Heart right ventricle (tissue), 16 donors: ENCODE measurements at regions not wholly inside any gene's neighbourhood (a gene's known extent, or its start where the extent isn't known, plus 50 kb on each side); places are given as distances from the start of the nearest gene placed in this dataset.

ENCODE experiments used
- ATAC-seq, 8 donors: fragments of 200-7000 bp; cut with Tn5 transposase; one replicate each; pipeline ENCODE4 v1.9.1; 2020; ENCODE audit warnings: mild to moderate bottlenecking in 8 of 8, moderate library complexity in 8 of 8, moderate number of reproducible peaks in 1 of 8
- DNase-seq, 2 donors: peaks; one replicate each; pipeline ENCODE4 v3.0.0-alpha.2; 2020
- H3K27ac ChIP-seq, 10 donors: fragments of 200-600 bp; sonication (generic) in 2 of 10; one replicate each; pipeline versions ENCODE4 v1.5.0 to v1.8.0; 2020 to 2022; ENCODE audit warnings: mild to moderate bottlenecking in 3 of 10
- H3K27me3 ChIP-seq, 7 donors: fragments of 200-600 bp; one replicate each; pipeline ENCODE4 v1.8.0; 2021 to 2022; ENCODE audit warnings: mild to moderate bottlenecking in 2 of 7
- H3K36me3 ChIP-seq, 9 donors: fragments of 200-600 bp; sonication (generic) in 1 of 9; one replicate each; pipeline versions ENCODE4 v1.5.0 to v1.8.0; 2020 to 2022; ENCODE audit warnings: mild to moderate bottlenecking in 2 of 9
- H3K4me1 ChIP-seq, 9 donors: fragments of 200-600 bp; sonication (generic) in 1 of 9; one replicate each; pipeline versions ENCODE4 v1.5.0 to v1.8.0; 2020 to 2022; ENCODE audit warnings: mild to moderate bottlenecking in 4 of 9
- H3K4me3 ChIP-seq, 10 donors: fragments of 200-600 bp; sonication (generic) in 2 of 10; one replicate each; pipeline versions ENCODE4 v1.5.0 to v1.8.0; 2020 to 2022; ENCODE audit warnings: mild to moderate bottlenecking in 7 of 10, moderate library complexity in 2 of 10
- H3K9me3 ChIP-seq, 11 donors: fragments of 200-600 bp in 10 of 11; sonication (generic) in 2 of 11; one replicate each; pipeline versions ENCODE4 v1.5.0 to v1.8.0; 2013 to 2022; ENCODE audit warnings: mild to moderate bottlenecking in 2 of 11, control low read depth in 1 of 11, moderate library complexity in 1 of 11
- WGBS, 2 donors: extraction: QIAGEN DNeasy Blood & Tissue Kit; methylation state at CpG; one replicate each; pipeline ENCODE4 v1.1.7; 2013; ENCODE audit warnings: inconsistent platforms in 1 of 2; 5-methylcytosine and 5-hydroxymethylcytosine counted together
- intact Hi-C, 10 donors: fragments of 100-400 bp; cut with DNase I; formaldehyde crosslinking; loops; one replicate each; pipeline versions ENCODE4 v1.11.1 to v1.14.2; 2022
- TF ChIP-seq, protein P1 (sequence below), 9 donors: fragments of 200-600 bp; sonication (generic) in 2 of 9; IDR thresholded peaks; one replicate each; pipeline versions ENCODE4 v1.5.0 to v1.8.0; 2021 to 2022; ENCODE audit warnings: antibody characterized with exemption in 9 of 9, mild to moderate bottlenecking in 5 of 9, moderate library complexity in 1 of 9
- donor health status: Arrhythmogenic right ventricular cardiomyopathy.
- donor health status: ischemic (EF 13 %, LVEDD 7.1; RV severe dilation, severe dysfunction).
- donor health status: healthy with polysubstance abuse.
- donor health status: DM: no; HTN: yes; CAD: no.
- donor health status: DM: no; HTN: no; CAD: no.
- donor health status: ischemic (EF 25% LVEDD 6.9; RV normal size, moderate dysfunction).
- donor health status: ischemic (EF 25% LVEDD 5.7; RV mildly dilated, moderate dysfunction).
- donor health status: healthy.
- donor health status: DM: yes; HTN: yes; CAD: no.
- donor health status: Ischemic cardiomyopathy.
- donor health status: ischemic (EF 35%, LVEDD 5.7; RV mildly dilated, moderate dysfunction).
- donor health status: nonischemic (EF 11% LVEDD 7.7; RV severe dilation, severe dysfunction).
- donor health status: DM: yes; HTN: yes; CAD: no.
- donor health status: PGD.
- donor health status: ischemic (EF 29% LVEDD 5.4; RV normal size, mild dysfunction).
- donor health status: nonischemic (EF 23%, LVEDD 6.1; RV moderate dilation, normal function).

DNA sequence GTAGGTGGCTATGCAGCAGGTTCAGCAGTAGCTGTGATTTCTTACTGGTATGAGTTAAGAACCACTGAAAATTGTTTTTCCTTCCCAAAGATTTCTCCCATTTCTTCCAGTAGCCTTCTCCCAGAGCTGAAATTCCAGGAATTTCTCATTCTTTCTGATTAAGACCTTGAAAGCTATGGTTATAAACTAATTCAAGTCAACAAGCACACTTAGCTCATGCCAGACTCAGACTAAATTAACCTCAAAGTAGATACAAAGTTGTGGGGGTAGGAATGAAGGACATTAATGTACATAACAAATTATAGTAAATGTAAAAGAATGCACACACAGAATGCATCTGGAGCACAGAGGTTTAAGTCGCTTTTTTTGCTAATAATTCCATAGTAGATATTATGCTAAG, 103.6 kb upstream of the SOX11 start:
- H3K4me1 ChIP-seq, result no peaks in the 10 kb centered on the region
- no peak overlapping the region for H3K4me3 ChIP-seq
- intact Hi-C loops, result no loop called here
- DNase-seq, result no peak
- TF ChIP-seq, protein P1, sequence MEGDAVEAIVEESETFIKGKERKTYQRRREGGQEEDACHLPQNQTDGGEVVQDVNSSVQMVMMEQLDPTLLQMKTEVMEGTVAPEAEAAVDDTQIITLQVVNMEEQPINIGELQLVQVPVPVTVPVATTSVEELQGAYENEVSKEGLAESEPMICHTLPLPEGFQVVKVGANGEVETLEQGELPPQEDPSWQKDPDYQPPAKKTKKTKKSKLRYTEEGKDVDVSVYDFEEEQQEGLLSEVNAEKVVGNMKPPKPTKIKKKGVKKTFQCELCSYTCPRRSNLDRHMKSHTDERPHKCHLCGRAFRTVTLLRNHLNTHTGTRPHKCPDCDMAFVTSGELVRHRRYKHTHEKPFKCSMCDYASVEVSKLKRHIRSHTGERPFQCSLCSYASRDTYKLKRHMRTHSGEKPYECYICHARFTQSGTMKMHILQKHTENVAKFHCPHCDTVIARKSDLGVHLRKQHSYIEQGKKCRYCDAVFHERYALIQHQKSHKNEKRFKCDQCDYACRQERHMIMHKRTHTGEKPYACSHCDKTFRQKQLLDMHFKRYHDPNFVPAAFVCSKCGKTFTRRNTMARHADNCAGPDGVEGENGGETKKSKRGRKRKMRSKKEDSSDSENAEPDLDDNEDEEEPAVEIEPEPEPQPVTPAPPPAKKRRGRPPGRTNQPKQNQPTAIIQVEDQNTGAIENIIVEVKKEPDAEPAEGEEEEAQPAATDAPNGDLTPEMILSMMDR (IDR thresholded peaks at IDR 0.05), result no peak
- peaks cover 0 to 29% (median 0%) of the 10 kb centered on the region in 7 donors for H3K27me3 ChIP-seq
- H3K36me3 ChIP-seq, result no peaks in the 10 kb centered on the region
- peaks cover 0 to 4% (median 0%) of the 10 kb centered on the region in 11 donors for H3K9me3 ChIP-seq
- WGBS, 2 donors, result 80 to 90% methylated on average over 1 of the region's 1 CpG
- no peak for ATAC-seq
- H3K27ac ChIP-seq, result no peak overlapping the region

DNA sequence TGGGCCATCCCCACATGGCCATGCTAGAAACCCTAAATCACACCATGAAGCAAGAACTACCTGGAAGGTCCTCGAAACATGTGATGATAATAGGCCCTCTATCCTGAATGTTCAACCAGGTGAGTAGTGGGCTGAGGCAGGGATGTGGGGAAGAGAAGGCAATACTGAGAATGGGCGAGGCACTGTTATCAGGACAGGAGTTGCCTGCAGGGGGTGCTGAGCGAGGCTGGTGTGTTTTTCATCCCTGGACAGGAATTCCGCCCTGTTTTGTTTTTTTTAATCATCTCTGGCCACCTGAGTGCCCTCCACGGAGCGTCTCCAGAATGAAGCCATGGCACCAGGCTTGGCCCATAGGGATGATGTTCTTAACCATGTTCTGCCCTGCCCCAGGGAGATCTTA, 103.0 kb upstream of the SOX11 start:
- TF ChIP-seq, protein P1 (IDR thresholded peaks at IDR 0.05), result no peak
- WGBS, 2 donors, result 65 to 80% methylated on average over 6 of the region's 6 CpGs
- Histone ChIP-seq H3K36me3 (no peaks in the 10 kb centered on the region), H3K4me3 (no peak overlapping the region), H3K4me1 (no peaks in the 10 kb centered on the region), H3K27me3 (peaks cover 0 to 29% (median 0%) of the 10 kb centered on the region in 7 donors), H3K9me3 (peaks cover 0 to 4% (median 0%) of the 10 kb centered on the region in 11 donors), H3K27ac (no peak overlapping the region)
- intact Hi-C loops, result no loop called here
- ATAC-seq, result no peak
- no peak for DNase-seq

DNA sequence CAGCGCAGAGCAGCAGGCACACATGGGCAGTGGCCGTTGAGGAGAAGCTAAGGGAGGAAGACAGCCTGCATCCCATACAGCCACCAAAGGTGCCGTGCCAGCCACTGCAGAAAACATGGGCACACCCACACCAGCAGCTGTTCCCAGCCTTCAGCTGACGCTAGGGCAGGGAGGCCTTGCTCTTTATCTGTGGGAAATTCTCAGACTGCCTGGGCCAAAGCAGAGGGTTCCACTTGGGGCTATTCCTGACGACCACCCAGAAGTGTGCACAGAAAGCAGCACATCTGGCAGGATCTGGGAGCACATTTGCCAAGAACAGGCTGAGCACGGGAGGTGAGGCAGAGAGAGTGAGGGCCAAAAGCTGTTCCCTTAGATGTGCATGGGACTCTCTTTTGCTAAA, 101.3 kb upstream of the SOX11 start:
- TF ChIP-seq, protein P1 (IDR thresholded peaks at IDR 0.05), result no peak
- Histone ChIP-seq H3K9me3 (peaks cover 0 to 4% (median 0%) of the 10 kb centered on the region in 11 donors), H3K4me3 (no peak overlapping the region), H3K27ac (no peak overlapping the region), H3K27me3 (peaks cover 0 to 29% (median 0%) of the 10 kb centered on the region in 7 donors), H3K36me3 (no peaks in the 10 kb centered on the region), H3K4me1 (no peaks in the 10 kb centered on the region)
- DNase-seq (no peak), ATAC-seq (no peak)
- intact Hi-C loops, result no loop called here
- WGBS, 2 donors, result 59 to 68% methylated on average over 6 of the region's 6 CpGs

DNA sequence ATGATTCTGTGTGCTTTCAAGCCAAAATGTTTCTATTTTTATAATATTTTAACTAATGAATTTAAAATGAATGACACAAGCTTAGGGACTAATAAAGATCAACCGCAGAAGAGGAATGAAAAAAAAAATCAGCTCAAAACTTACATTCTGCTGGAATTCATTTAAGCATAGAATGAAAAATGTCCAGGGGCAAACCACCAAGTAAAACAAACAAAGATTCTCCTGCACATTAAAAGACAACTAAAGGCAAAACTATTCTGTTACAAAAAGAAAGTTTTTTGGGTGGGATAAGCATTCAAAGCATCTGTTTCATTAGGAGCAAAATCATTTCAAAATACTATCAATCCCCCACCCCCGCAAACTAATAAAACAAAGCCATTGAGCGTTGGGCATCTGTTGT, 99.3 kb upstream of the SOX11 start:
- TF ChIP-seq, protein P1 (IDR thresholded peaks at IDR 0.05), result no peak
- no peak overlapping the region for H3K4me3 ChIP-seq
- intact Hi-C loops, result no loop called here
- H3K27ac ChIP-seq, result no peak overlapping the region
- peaks cover 0 to 29% (median 0%) of the 10 kb centered on the region in 7 donors for H3K27me3 ChIP-seq
- no peaks in the 10 kb centered on the region for H3K9me3 ChIP-seq
- no peaks in the 10 kb centered on the region for H3K36me3 ChIP-seq
- 86 to 96% methylated on average over 3 of the region's 3 CpGs for WGBS, 2 donors
- DNase-seq (no peak), ATAC-seq (no peak)
- no peaks in the 10 kb centered on the region for H3K4me1 ChIP-seq
